Endodermal cell (in vitro differentiated cells): ENCODE measurements at regions not wholly inside any gene's neighbourhood (a gene's known extent, or its start where the extent isn't known, plus 50 kb on each side); places are given as distances from the start of the nearest gene placed in this dataset.

ENCODE experiments used
- DNase-seq: peaks from one replicate; pipeline ENCODE4 v3.0.0-alpha.2; 2017
- H3K27ac ChIP-seq: 2 replicates; pipeline ENCODE4 v1.5.1; 2013; ENCODE audit warnings: mild to moderate bottlenecking, low read depth, low read length, moderate library complexity
- H3K27me3 ChIP-seq: 2 replicates; pipeline ENCODE4 v1.6.1; 2013; ENCODE audit warnings: mild to moderate bottlenecking, low read length, moderate library complexity; ENCODE audit not compliant: insufficient read depth, control insufficient read depth, poor library complexity, severe bottlenecking
- H3K36me3 ChIP-seq: 2 replicates; pipeline ENCODE4 v1.7.0; 2013; ENCODE audit warnings: mild to moderate bottlenecking, low read length, moderate library complexity; ENCODE audit not compliant: control insufficient read depth, insufficient read depth
- H3K4me1 ChIP-seq: one replicate; pipeline ENCODE4 v1.7.0; 2013; ENCODE audit warnings: low read length; ENCODE audit not compliant: control insufficient read depth, insufficient read depth
- H3K4me3 ChIP-seq: 2 replicates; pipeline ENCODE4 v1.5.1; 2013; ENCODE audit warnings: mild to moderate bottlenecking, low read length, moderate library complexity
- H3K9ac ChIP-seq: 2 replicates; pipeline ENCODE4 v1.6.1; 2013; ENCODE audit warnings: mild to moderate bottlenecking, low read length, moderate library complexity; ENCODE audit not compliant: poor library complexity, severe bottlenecking; ENCODE audit errors: extremely low read depth
- H3K9me3 ChIP-seq: 2 replicates; pipeline ENCODE4 v1.6.1; 2013; ENCODE audit warnings: mild to moderate bottlenecking, low read length, moderate library complexity; ENCODE audit not compliant: control insufficient read depth
- H3K27ac Mint-ChIP-seq: 2 replicates; pipeline ENCODE4 v1.8.0; 2020; ENCODE audit warnings: mixed read lengths
- H3K27me3 Mint-ChIP-seq: 2 replicates; pipeline ENCODE4 v1.8.0; 2021; ENCODE audit warnings: mild to moderate bottlenecking, mixed read lengths; ENCODE audit not compliant: insufficient read depth
- H3K36me3 Mint-ChIP-seq: 2 replicates; pipeline ENCODE4 v1.8.0; 2020; ENCODE audit warnings: low read depth, mixed read lengths
- H3K4me1 Mint-ChIP-seq: 2 replicates; pipeline ENCODE4 v1.8.0; 2020; ENCODE audit warnings: mixed read lengths
- H3K4me3 Mint-ChIP-seq: 2 replicates; pipeline ENCODE4 v1.8.0; 2020; ENCODE audit warnings: mild to moderate bottlenecking, moderate library complexity, mixed read lengths
- H3K9me3 Mint-ChIP-seq: 2 replicates; pipeline ENCODE4 v1.8.0; 2020; ENCODE audit warnings: mild to moderate bottlenecking, mixed read lengths
- WGBS, 2 experiments: methylation state at CpG; one replicate each; pipeline versions ENCODE4 v1.1.5 to v1.1.7; 2013; ENCODE audit warnings: missing lambda C conversion rate in 2 of 2, mixed read lengths in 1 of 2; ENCODE audit not compliant: insufficient coverage in 1 of 2, insufficient read length in 1 of 2; 5-methylcytosine and 5-hydroxymethylcytosine counted together
- TF ChIP-seq, protein P1 (sequence below): fragments of 200-600 bp; sonication (generic); conservative IDR thresholded peaks from 2 replicates; pipeline ENCODE4 v1.5.0; 2021; ENCODE audit warnings: antibody characterized with exemption, mild to moderate bottlenecking

DNA sequence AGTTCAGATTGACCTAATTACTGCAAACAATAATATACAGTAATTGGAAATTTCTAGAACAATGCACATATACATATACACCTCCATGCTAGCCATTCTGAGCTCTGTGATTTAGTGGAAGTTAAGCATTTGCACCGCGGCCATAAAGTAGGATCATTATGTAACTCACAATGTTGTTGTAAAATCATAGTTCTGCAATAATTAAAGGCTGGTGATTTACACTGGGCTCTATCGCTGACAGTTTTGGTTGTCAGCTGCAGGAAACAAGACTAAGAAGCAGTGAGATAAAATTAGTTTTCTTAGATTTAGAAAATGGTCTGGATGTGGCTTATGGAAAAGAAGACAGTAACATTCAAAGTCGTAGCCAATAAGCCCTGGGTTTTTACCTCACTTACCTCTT, 776.3 kb downstream of the TMEM121 start:
- WGBS, 2 experiments, result 84 to 91% methylated on average over 3 of the region's 4 CpGs
- H3K4me1 ChIP-seq, result no peaks in the 10 kb centered on the region
- Mint-ChIP-seq H3K27me3 (no peaks in the 10 kb centered on the region), H3K27ac (no peak overlapping the region), H3K36me3 (no peaks in the 10 kb centered on the region), H3K9me3 (peaks cover 89% of the 10 kb centered on the region), H3K4me1 (no peaks in the 10 kb centered on the region), H3K4me3 (no peak overlapping the region)
- H3K4me3 ChIP-seq, result no peak overlapping the region
- H3K27me3 ChIP-seq, result no peaks in the 10 kb centered on the region
- DNase-seq, result no peak
- TF ChIP-seq, protein P1, sequence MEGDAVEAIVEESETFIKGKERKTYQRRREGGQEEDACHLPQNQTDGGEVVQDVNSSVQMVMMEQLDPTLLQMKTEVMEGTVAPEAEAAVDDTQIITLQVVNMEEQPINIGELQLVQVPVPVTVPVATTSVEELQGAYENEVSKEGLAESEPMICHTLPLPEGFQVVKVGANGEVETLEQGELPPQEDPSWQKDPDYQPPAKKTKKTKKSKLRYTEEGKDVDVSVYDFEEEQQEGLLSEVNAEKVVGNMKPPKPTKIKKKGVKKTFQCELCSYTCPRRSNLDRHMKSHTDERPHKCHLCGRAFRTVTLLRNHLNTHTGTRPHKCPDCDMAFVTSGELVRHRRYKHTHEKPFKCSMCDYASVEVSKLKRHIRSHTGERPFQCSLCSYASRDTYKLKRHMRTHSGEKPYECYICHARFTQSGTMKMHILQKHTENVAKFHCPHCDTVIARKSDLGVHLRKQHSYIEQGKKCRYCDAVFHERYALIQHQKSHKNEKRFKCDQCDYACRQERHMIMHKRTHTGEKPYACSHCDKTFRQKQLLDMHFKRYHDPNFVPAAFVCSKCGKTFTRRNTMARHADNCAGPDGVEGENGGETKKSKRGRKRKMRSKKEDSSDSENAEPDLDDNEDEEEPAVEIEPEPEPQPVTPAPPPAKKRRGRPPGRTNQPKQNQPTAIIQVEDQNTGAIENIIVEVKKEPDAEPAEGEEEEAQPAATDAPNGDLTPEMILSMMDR, result no peak
- H3K36me3 ChIP-seq, result no peaks in the 10 kb centered on the region
- no peak overlapping the region for H3K9ac ChIP-seq
- no peak overlapping the region for H3K27ac ChIP-seq
- H3K9me3 ChIP-seq, result peaks cover 87% of the 10 kb centered on the region

DNA sequence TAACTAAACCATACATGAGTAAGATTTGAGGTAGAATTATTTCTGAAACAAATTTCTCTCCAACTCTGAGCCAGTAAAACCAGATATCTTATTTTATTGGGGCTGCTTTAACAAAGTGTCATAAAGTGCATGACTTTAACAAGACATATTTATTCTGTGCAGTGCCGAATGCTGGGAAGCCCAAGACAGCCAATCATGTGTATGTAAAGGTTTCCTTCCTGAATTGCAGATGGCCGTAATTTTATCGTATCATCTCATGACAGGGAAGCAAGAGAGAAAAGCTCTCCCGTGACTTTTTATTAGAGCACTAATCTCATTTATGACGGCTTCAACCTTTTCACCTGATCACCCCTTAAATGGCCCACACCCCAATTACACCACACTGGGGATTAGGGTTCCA, 777.9 kb downstream of the TMEM121 start:
- peaks cover 2% of the 10 kb centered on the region for H3K36me3 Mint-ChIP-seq
- no peak for DNase-seq
- Histone ChIP-seq H3K36me3 (no peaks in the 10 kb centered on the region), H3K27me3 (no peaks in the 10 kb centered on the region), H3K9me3 (peaks cover 93% of the 10 kb centered on the region), H3K9ac (no peak overlapping the region), H3K4me3 (no peak overlapping the region), H3K27ac (no peak overlapping the region), H3K4me1 (no peaks in the 10 kb centered on the region)
- WGBS, 2 experiments, result 82 to 89% methylated on average over 3 to 5 of the region's 5 CpGs
- TF ChIP-seq, protein P1, result no peak
- peaks cover 85% of the 10 kb centered on the region for H3K9me3 Mint-ChIP-seq
- no peak overlapping the region for H3K27ac Mint-ChIP-seq
- H3K27me3 Mint-ChIP-seq, result no peaks in the 10 kb centered on the region
- no peak overlapping the region for H3K4me3 Mint-ChIP-seq
- no peaks in the 10 kb centered on the region for H3K4me1 Mint-ChIP-seq

DNA sequence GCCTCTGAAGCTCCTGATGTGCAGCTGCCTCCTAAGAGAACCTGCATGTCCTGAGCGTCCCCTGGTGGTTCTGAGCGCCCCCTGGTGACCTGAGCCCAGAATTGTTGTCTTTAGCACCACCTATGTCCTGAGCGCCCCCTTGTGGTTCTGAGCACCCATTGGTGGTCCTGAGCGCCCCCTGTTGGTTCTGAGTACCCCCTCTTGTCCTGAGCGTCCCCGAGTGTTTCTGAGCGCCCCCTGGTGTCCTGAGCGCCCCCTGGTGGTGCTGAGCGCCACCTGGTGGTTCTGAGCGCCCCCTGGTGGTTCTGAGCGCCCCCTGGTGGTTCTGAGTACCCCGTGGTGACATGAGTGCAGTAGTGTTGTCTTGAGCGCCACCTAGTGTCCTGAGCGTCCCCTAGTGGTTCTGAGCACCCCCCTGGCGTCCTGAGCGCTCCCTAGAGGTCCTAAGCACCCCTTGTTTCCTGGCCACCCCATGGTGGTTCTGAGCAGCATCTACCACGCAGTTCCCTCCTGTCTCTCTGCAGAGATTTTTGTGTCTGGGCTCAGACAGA, 782.5 kb downstream of the TMEM121 start:
- Histone ChIP-seq H3K36me3 (no peaks in the 10 kb centered on the region), H3K4me1 (no peaks in the 10 kb centered on the region), H3K27me3 (no peaks in the 10 kb centered on the region), H3K27ac (no peak overlapping the region), H3K9ac (no peak overlapping the region), H3K9me3 (peaks cover 93% of the 10 kb centered on the region), H3K4me3 (peak overlapping the region; percentile 43)
- Mint-ChIP-seq H3K9me3 (peaks cover 88% of the 10 kb centered on the region), H3K4me3 (no peak overlapping the region), H3K27me3 (no peaks in the 10 kb centered on the region), H3K4me1 (no peaks in the 10 kb centered on the region), H3K27ac (no peak overlapping the region), H3K36me3 (peaks cover 4% of the 10 kb centered on the region)
- TF ChIP-seq, protein P1, result peak; percentile 64
- 49 to 61% methylated on average over 8 to 17 of the region's 17 CpGs for WGBS, 2 experiments
- peak; percentile 75 for DNase-seq
